ENCODE measurements at regions not wholly inside any gene's neighbourhood (a gene's known extent, or its start where the extent isn't known, plus 50 kb on each side); places are given as distances from the start of the nearest gene placed in this dataset.

- ATAC-seq (replicated peaks) (no peak), DNase-seq (no peak)
- Mint-ChIP-seq H3K4me3 (no peak overlapping the region), H3K27ac (no peak overlapping the region), H3K9me3 (no peaks in the 10 kb centered on the region), H3K27me3 (no peaks in the 10 kb centered on the region), H3K36me3 (ENCODE audit: insufficient read depth) (no peaks in the 10 kb centered on the region), H3K4me1 (ENCODE audit: low read depth in 2 of 2) (no peaks in the 10 kb centered on the region)
Observed at GRCh38 chr4:147312376-147313046, 168.4 kb upstream of the EDNRA start.

DNA sequence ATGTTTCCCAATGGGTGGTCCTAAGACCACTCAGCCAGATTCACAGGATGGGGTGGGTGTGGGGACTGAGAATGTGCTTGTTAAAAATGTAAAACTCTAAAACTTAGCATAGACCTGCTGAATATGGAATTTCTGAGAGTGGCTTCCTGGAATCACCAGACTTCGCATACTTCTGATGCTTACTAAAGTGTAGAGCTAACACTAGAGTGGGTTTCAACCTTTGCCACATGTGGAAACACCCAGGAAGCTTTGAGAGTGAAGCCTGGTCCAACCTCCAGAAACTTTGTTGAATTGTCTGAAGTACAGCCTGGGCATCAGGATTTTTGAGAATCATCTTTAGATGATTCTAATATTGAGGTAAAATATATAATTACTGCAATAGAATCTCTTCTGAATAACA is 167.8 kb upstream of the EDNRA start:
- Mint-ChIP-seq H3K27ac (no peak overlapping the region), H3K4me1 (ENCODE audit: low read depth in 2 of 2) (no peaks in the 10 kb centered on the region), H3K9me3 (no peaks in the 10 kb centered on the region), H3K36me3 (ENCODE audit: insufficient read depth) (no peaks in the 10 kb centered on the region), H3K4me3 (no peak overlapping the region), H3K27me3 (no peaks in the 10 kb centered on the region)
- ATAC-seq (replicated peaks): no peak
- no peak for DNase-seq

DNA sequence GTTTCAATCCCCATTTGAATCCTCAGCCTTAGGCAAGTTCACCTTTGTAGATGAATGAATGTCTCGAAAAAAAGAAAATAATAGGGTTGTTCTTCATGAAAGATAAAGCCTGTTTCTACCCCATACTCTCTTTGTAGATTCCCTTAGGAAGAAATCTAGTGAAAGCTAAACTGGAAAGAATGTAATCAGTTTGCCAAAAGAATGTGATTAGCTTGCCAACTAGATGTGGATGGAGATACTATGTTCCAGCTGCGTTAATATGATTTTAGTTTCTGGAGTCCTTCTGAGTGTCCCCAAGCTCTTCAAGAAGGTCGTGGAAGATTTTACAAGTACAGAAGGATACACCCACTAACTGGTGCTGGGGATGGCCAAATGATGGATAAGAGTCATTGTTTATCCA is 162.3 kb upstream of the EDNRA start:
- no peaks in the 10 kb centered on the region for H3K4me1 Mint-ChIP-seq (ENCODE audit: low read depth in 2 of 2)
- no peaks in the 10 kb centered on the region for H3K36me3 Mint-ChIP-seq (ENCODE audit: insufficient read depth)
- H3K27ac Mint-ChIP-seq: no peak overlapping the region
- ATAC-seq (replicated peaks): no peak
- H3K4me3 Mint-ChIP-seq: no peak overlapping the region
- no peaks in the 10 kb centered on the region for H3K27me3 Mint-ChIP-seq
- H3K9me3 Mint-ChIP-seq: no peaks in the 10 kb centered on the region
- no peak for DNase-seq

GRCh38 chr4:147325571-147325981 is 155.3 kb upstream of the EDNRA start:
- Mint-ChIP-seq H3K36me3 (ENCODE audit: insufficient read depth) (no peaks in the 10 kb centered on the region), H3K4me1 (ENCODE audit: low read depth in 2 of 2) (no peaks in the 10 kb centered on the region), H3K9me3 (no peaks in the 10 kb centered on the region), H3K27me3 (no peaks in the 10 kb centered on the region), H3K27ac (no peak overlapping the region), H3K4me3 (no peak overlapping the region)
- DNase-seq (no peak), ATAC-seq (replicated peaks) (no peak)

- DNase-seq: no peak
- H3K27ac Mint-ChIP-seq: no peak overlapping the region
- no peak for ATAC-seq (replicated peaks)
- H3K4me1 Mint-ChIP-seq (ENCODE audit: low read depth in 2 of 2): no peaks in the 10 kb centered on the region
- H3K36me3 Mint-ChIP-seq (ENCODE audit: insufficient read depth): no peaks in the 10 kb centered on the region
- no peaks in the 10 kb centered on the region for H3K27me3 Mint-ChIP-seq
- H3K9me3 Mint-ChIP-seq: no peaks in the 10 kb centered on the region
- H3K4me3 Mint-ChIP-seq: no peak overlapping the region
Observed at GRCh38 chr4:147326591-147326990, 154.3 kb upstream of the EDNRA start.

DNA sequence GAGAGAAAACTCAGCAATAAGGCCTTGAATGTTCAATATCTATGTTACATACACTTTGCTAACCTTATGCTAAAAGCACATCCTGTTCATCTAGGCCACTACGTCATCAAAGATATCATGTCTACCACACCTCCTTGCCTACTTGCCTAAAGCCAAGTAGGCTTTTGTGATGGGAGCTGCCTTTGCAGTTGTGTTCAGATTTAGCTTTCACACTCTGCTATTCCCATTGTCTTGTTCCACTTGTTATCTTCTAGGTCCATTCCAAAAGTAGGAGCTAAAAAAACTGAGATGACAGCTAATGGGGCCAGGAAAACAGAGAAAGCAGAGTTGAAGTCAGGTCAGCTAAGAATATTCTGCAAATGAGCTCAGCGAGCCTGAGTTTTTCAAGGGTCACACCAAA is 153.6 kb upstream of the EDNRA start:
- ATAC-seq (replicated peaks): no peak
- Mint-ChIP-seq H3K27me3 (no peaks in the 10 kb centered on the region), H3K9me3 (no peaks in the 10 kb centered on the region), H3K4me1 (ENCODE audit: low read depth in 2 of 2) (no peaks in the 10 kb centered on the region), H3K36me3 (ENCODE audit: insufficient read depth) (no peaks in the 10 kb centered on the region), H3K27ac (no peak overlapping the region), H3K4me3 (no peak overlapping the region)
- DNase-seq: no peak

GRCh38 chr4:147328189-147328588 is 152.7 kb upstream of the EDNRA start:
- ATAC-seq (replicated peaks) (no peak), DNase-seq (no peak)
- Mint-ChIP-seq H3K27ac (no peak overlapping the region), H3K27me3 (no peaks in the 10 kb centered on the region), H3K4me3 (no peak overlapping the region), H3K9me3 (no peaks in the 10 kb centered on the region), H3K36me3 (ENCODE audit: insufficient read depth) (no peaks in the 10 kb centered on the region), H3K4me1 (ENCODE audit: low read depth in 2 of 2) (no peaks in the 10 kb centered on the region)

- Mint-ChIP-seq H3K27ac (no peak overlapping the region), H3K27me3 (no peaks in the 10 kb centered on the region), H3K36me3 (ENCODE audit: insufficient read depth) (no peaks in the 10 kb centered on the region), H3K4me3 (no peak overlapping the region), H3K9me3 (no peaks in the 10 kb centered on the region), H3K4me1 (ENCODE audit: low read depth in 2 of 2) (no peaks in the 10 kb centered on the region)
- ATAC-seq (replicated peaks): no peak
- DNase-seq: no peak
Observed at GRCh38 chr4:147328756-147329446, 152.0 kb upstream of the EDNRA start.

GRCh38 chr4:147332091-147332490 is 148.8 kb upstream of the EDNRA start:
- ATAC-seq (replicated peaks) (no peak), DNase-seq (no peak)
- H3K9me3 Mint-ChIP-seq: no peaks in the 10 kb centered on the region
- H3K4me1 Mint-ChIP-seq (ENCODE audit: low read depth in 2 of 2): no peaks in the 10 kb centered on the region
- H3K36me3 Mint-ChIP-seq (ENCODE audit: insufficient read depth): no peaks in the 10 kb centered on the region
- no peak overlapping the region for H3K27ac Mint-ChIP-seq
- H3K4me3 Mint-ChIP-seq: no peak overlapping the region
- no peaks in the 10 kb centered on the region for H3K27me3 Mint-ChIP-seq

- DNase-seq (no peak), ATAC-seq (replicated peaks) (no peak)
- no peaks in the 10 kb centered on the region for H3K27me3 Mint-ChIP-seq
- H3K36me3 Mint-ChIP-seq (ENCODE audit: insufficient read depth): no peaks in the 10 kb centered on the region
- no peak overlapping the region for H3K4me3 Mint-ChIP-seq
- no peaks in the 10 kb centered on the region for H3K4me1 Mint-ChIP-seq (ENCODE audit: low read depth in 2 of 2)
- H3K9me3 Mint-ChIP-seq: peaks cover 5 to 10% of the 10 kb centered on the region in 2 donors
- H3K27ac Mint-ChIP-seq: no peak overlapping the region
Observed at GRCh38 chr4:147334478-147334877, 146.4 kb upstream of the EDNRA start.

- ATAC-seq (replicated peaks) (no peak), DNase-seq (no peak)
- Mint-ChIP-seq H3K9me3 (peaks cover 5 to 10% of the 10 kb centered on the region in 2 donors), H3K27ac (no peak overlapping the region), H3K4me1 (ENCODE audit: low read depth in 2 of 2) (no peaks in the 10 kb centered on the region), H3K4me3 (no peak overlapping the region), H3K27me3 (no peaks in the 10 kb centered on the region), H3K36me3 (ENCODE audit: insufficient read depth) (no peaks in the 10 kb centered on the region)
Observed at GRCh38 chr4:147335183-147335582, 145.7 kb upstream of the EDNRA start.

GRCh38 chr4:147336252-147336651 is 144.6 kb upstream of the EDNRA start:
- Mint-ChIP-seq H3K4me1 (ENCODE audit: low read depth in 2 of 2) (no peaks in the 10 kb centered on the region), H3K27ac (no peak overlapping the region), H3K36me3 (ENCODE audit: insufficient read depth) (no peaks in the 10 kb centered on the region), H3K9me3 (peaks cover 5 to 10% of the 10 kb centered on the region in 2 donors), H3K27me3 (no peaks in the 10 kb centered on the region), H3K4me3 (no peak overlapping the region)
- ATAC-seq (replicated peaks) (no peak), DNase-seq (no peak)

- no peak for ATAC-seq (replicated peaks)
- no peak overlapping the region for H3K27ac Mint-ChIP-seq
- no peaks in the 10 kb centered on the region for H3K27me3 Mint-ChIP-seq
- no peaks in the 10 kb centered on the region for H3K36me3 Mint-ChIP-seq (ENCODE audit: insufficient read depth)
- H3K9me3 Mint-ChIP-seq: peaks cover 9 to 10% of the 10 kb centered on the region in 2 donors
- no peak overlapping the region for H3K4me3 Mint-ChIP-seq
- no peaks in the 10 kb centered on the region for H3K4me1 Mint-ChIP-seq (ENCODE audit: low read depth in 2 of 2)
- DNase-seq: no peak
Observed at GRCh38 chr4:147339100-147339499, 141.8 kb upstream of the EDNRA start.

DNA sequence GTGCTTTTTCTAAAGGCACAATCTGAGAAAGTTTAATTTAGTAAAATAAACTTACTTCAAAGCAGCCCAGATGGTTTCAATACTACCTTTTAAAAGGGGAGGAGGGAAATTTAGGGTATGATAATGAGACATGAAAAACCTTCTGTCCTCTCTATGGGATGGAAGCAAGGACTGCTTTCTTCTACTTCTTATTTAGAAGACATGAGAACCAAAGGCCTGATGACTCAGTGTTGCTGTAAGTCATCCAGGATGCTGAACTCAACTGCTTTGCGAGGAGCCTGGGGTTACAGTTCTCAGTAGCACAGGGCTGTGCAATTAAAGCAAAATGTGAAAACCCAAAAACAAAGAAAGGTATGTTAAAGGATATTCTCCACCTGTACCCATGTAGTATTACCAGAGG is 140.8 kb upstream of the EDNRA start:
- no peaks in the 10 kb centered on the region for H3K36me3 Mint-ChIP-seq (ENCODE audit: insufficient read depth)
- ATAC-seq (replicated peaks): no peak
- H3K9me3 Mint-ChIP-seq: peaks cover 9 to 10% of the 10 kb centered on the region in 2 donors
- H3K4me1 Mint-ChIP-seq (ENCODE audit: low read depth in 2 of 2): no peaks in the 10 kb centered on the region
- no peak overlapping the region for H3K27ac Mint-ChIP-seq
- no peak for DNase-seq
- no peaks in the 10 kb centered on the region for H3K27me3 Mint-ChIP-seq
- no peak overlapping the region for H3K4me3 Mint-ChIP-seq
